Epithelial cell of esophagus (primary cell): ENCODE measurements at regions not wholly inside any gene's neighbourhood (a gene's known extent, or its start where the extent isn't known, plus 50 kb on each side); places are given as distances from the start of the nearest gene placed in this dataset.

Experiments used
- DNase-seq: peaks from one replicate; pipeline ENCODE4 v3.0.0; 2010; ENCODE audit warnings: low read depth
- H3K4me3 ChIP-seq: 2 replicates; pipeline ENCODE4 v1.5.1; 2011; ENCODE audit warnings: mild to moderate bottlenecking, low read length, control low read depth
- CTCF ChIP-seq: IDR thresholded peaks from 2 replicates; pipeline ENCODE4 v1.5.1; 2011; ENCODE audit warnings: low read depth, mild to moderate bottlenecking, low read length, control low read depth, inconsistent platforms; ENCODE audit not compliant: insufficient read depth; ENCODE audit errors: missing control alignments

- no peak for DNase-seq
- no peak for TF ChIP-seq CTCF
- H3K4me3 ChIP-seq, result no peak overlapping the region
These were observed 98.9 kb downstream of the PRLHR start for GRCh38 chr10:118496525-118496924.

GRCh38 chr10:118495499-118495898, 99.9 kb downstream of the PRLHR start:
- no peak for DNase-seq
- H3K4me3 ChIP-seq, result no peak overlapping the region
- TF ChIP-seq CTCF, result no peak

GRCh38 chr10:118491055-118491454, 104.4 kb downstream of the PRLHR start:
- H3K4me3 ChIP-seq, result no peak overlapping the region
- no peak for DNase-seq
- no peak for TF ChIP-seq CTCF

GRCh38 chr10:118488710-118489497, 106.5 kb downstream of the PRLHR start:
- H3K4me3 ChIP-seq, result no peak overlapping the region
- TF ChIP-seq CTCF, result no peak
- no peak for DNase-seq

GRCh38 chr10:118485641-118486040, 109.8 kb downstream of the PRLHR start:
- H3K4me3 ChIP-seq, result no peak overlapping the region
- TF ChIP-seq CTCF, result no peak
- DNase-seq, result no peak

- no peak for DNase-seq
- TF ChIP-seq CTCF, result no peak
These were observed 111.1 kb downstream of the PRLHR start for GRCh38 chr10:118484152-118484871.

GRCh38 chr10:118483496-118483895, 112.0 kb downstream of the PRLHR start:
- no peak for TF ChIP-seq CTCF
- H3K4me3 ChIP-seq, result no peak overlapping the region
- no peak for DNase-seq

More at GRCh38 chr10:118484152-118484871, 111.1 kb downstream of the PRLHR start:
- H3K4me3 ChIP-seq, result no peak overlapping the region
